ENCODE measurements at regions not wholly inside any gene's neighbourhood (a gene's known extent, or its start where the extent isn't known, plus 50 kb on each side); places are given as distances from the start of the nearest gene placed in this dataset.
"Not testable (repeated sequence)": the region's sequence is repeated elsewhere in the genome, so short reads cannot be mapped to it uniquely, and the experiment has no call there.

GRCh38 chr6:81962198-81962597 lies 209.7 kb upstream of the TENT5A start:
- Histone ChIP-seq H3K36me3 (no peaks in the 10 kb centered on the region), H3K27ac (no peak overlapping the region), H3K4me3 (no peak overlapping the region), H3K27me3 (no peaks in the 10 kb centered on the region), H3K9me3 (peaks cover 0 to 4% of the 10 kb centered on the region in 2 donors), H3K4me1 (no peaks in the 10 kb centered on the region)
- intact Hi-C loops (cut with DNase I), result no loop called here
- no peak for TF ChIP-seq CTCF (IDR thresholded peaks at IDR 0.05)
- no peak for DNase-seq (ENCODE audit: low spot score in 2 of 2)

- Histone ChIP-seq H3K4me1 (peaks cover 0 to 3% of the 10 kb centered on the region in 2 donors), H3K36me3 (no peaks in the 10 kb centered on the region), H3K9me3 (no peaks in the 10 kb centered on the region), H3K27ac (no peak overlapping the region), H3K4me3 (no peak overlapping the region), H3K27me3 (no peaks in the 10 kb centered on the region)
- no peak for TF ChIP-seq CTCF (IDR thresholded peaks at IDR 0.05)
- intact Hi-C loops (cut with DNase I), result no loop called here
- DNase-seq (ENCODE audit: low spot score in 2 of 2), result no peak
These were observed 198.4 kb upstream of the TENT5A start for GRCh38 chr6:81950877-81951276.

GRCh38 chr6:81948861-81949260 lies 196.4 kb upstream of the TENT5A start:
- H3K27ac ChIP-seq, result no peak overlapping the region
- no peaks in the 10 kb centered on the region for H3K27me3 ChIP-seq
- DNase-seq (ENCODE audit: low spot score in 2 of 2), result no peak
- H3K4me1 ChIP-seq, result peaks cover 0 to 3% of the 10 kb centered on the region in 2 donors
- no peaks in the 10 kb centered on the region for H3K9me3 ChIP-seq
- no peaks in the 10 kb centered on the region for H3K36me3 ChIP-seq
- no peak overlapping the region for H3K4me3 ChIP-seq
- TF ChIP-seq CTCF (IDR thresholded peaks at IDR 0.05), result no peak
- intact Hi-C loops (cut with DNase I), result no loop called here

GRCh38 chr6:81948196-81948595 lies 195.7 kb upstream of the TENT5A start:
- H3K4me3 ChIP-seq; intact Hi-C loops (cut with DNase I); H3K27ac ChIP-seq; H3K4me1 ChIP-seq; H3K9me3 ChIP-seq; H3K36me3 ChIP-seq; H3K27me3 ChIP-seq; DNase-seq (ENCODE audit: low spot score in 2 of 2): not testable (repeated sequence)

GRCh38 chr6:81944661-81945060 lies 192.2 kb upstream of the TENT5A start:
- intact Hi-C loops (cut with DNase I), result no loop called here
- H3K9me3 ChIP-seq, result no peaks in the 10 kb centered on the region
- no peak for TF ChIP-seq CTCF (IDR thresholded peaks at IDR 0.05)
- no peaks in the 10 kb centered on the region for H3K27me3 ChIP-seq
- H3K36me3 ChIP-seq, result no peaks in the 10 kb centered on the region
- no peak overlapping the region for H3K4me3 ChIP-seq
- DNase-seq (ENCODE audit: low spot score in 2 of 2), result no peak
- H3K27ac ChIP-seq, result no peak overlapping the region
- peaks cover 0 to 6% of the 10 kb centered on the region in 2 donors for H3K4me1 ChIP-seq

- H3K36me3 ChIP-seq; H3K27ac ChIP-seq; H3K9me3 ChIP-seq; H3K27me3 ChIP-seq; H3K4me3 ChIP-seq; intact Hi-C loops (cut with DNase I); DNase-seq (ENCODE audit: low spot score in 2 of 2): not testable (repeated sequence)
- H3K4me1 ChIP-seq, result peaks cover 6 to 20% of the 10 kb centered on the region in 2 donors
These were observed 190.4 kb upstream of the TENT5A start for GRCh38 chr6:81942842-81943241.

- peaks cover 6 to 20% of the 10 kb centered on the region in 2 donors for H3K4me1 ChIP-seq
- no peaks in the 10 kb centered on the region for H3K9me3 ChIP-seq
- no peaks in the 10 kb centered on the region for H3K27me3 ChIP-seq
- H3K36me3 ChIP-seq, result no peaks in the 10 kb centered on the region
- H3K27ac ChIP-seq, result no peak overlapping the region
- DNase-seq (ENCODE audit: low spot score in 2 of 2), result no peak
- TF ChIP-seq CTCF (IDR thresholded peaks at IDR 0.05), result no peak
- H3K4me3 ChIP-seq, result no peak overlapping the region
- intact Hi-C loops (cut with DNase I), result no loop called here
These were observed 189.5 kb upstream of the TENT5A start for GRCh38 chr6:81942067-81942370.
